ENCODE measurements at regions not wholly inside any gene's neighbourhood (a gene's known extent, or its start where the extent isn't known, plus 50 kb on each side); places are given as distances from the start of the nearest gene placed in this dataset.
A peak's percentile ranks its signal among the peaks of the same experiment; 100 is the strongest.
"Not testable (repeated sequence)": the region's sequence is repeated elsewhere in the genome, so short reads cannot be mapped to it uniquely, and the experiment has no call there.

DNA sequence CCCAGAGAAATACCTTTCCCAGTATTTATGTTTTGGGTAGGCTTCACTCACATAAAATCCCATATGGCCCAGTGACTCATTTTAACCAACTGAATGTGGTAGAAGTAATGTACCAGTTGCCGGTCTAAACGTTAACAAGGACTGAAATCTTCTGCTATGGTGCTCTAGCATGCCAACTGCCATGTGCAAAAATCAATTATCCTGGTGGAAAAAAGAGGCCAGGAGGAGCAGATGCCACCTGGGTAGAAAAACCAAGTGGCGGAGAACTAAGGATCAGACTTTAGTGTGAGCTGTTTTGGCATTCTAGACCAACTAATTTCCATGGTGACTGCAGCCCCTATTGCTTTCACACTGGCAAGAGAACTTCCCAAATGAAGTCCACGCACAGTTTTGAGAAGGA is 1660.7 kb upstream of the ADGRL3 start:
- no peaks in the 10 kb centered on the region for H3K36me3 ChIP-seq (ENCODE audit: control insufficient read depth, insufficient read depth, low read length)
- H3K4me3 ChIP-seq (ENCODE audit: low read depth, low read length): no peak overlapping the region
- TF ChIP-seq CTCF (IDR thresholded peaks at IDR 0.05; ENCODE audit: insufficient read depth, low read depth, low read length): no peak
- no peaks in the 10 kb centered on the region for H3K27me3 ChIP-seq (ENCODE audit: control insufficient read depth, insufficient read depth, low read length)
- ChIA-PET CTCF (no interaction called here), POLR2A (no interaction called here)
- no peak for DNase-seq (ENCODE audit: low read depth)

GRCh38 chr4:59540311-59540710 is 1659.8 kb upstream of the ADGRL3 start:
- no peak for TF ChIP-seq CTCF (IDR thresholded peaks at IDR 0.05; ENCODE audit: insufficient read depth, low read depth, low read length)
- CTCF ChIA-PET: no interaction called here
- no peak for DNase-seq (ENCODE audit: low read depth)

DNA sequence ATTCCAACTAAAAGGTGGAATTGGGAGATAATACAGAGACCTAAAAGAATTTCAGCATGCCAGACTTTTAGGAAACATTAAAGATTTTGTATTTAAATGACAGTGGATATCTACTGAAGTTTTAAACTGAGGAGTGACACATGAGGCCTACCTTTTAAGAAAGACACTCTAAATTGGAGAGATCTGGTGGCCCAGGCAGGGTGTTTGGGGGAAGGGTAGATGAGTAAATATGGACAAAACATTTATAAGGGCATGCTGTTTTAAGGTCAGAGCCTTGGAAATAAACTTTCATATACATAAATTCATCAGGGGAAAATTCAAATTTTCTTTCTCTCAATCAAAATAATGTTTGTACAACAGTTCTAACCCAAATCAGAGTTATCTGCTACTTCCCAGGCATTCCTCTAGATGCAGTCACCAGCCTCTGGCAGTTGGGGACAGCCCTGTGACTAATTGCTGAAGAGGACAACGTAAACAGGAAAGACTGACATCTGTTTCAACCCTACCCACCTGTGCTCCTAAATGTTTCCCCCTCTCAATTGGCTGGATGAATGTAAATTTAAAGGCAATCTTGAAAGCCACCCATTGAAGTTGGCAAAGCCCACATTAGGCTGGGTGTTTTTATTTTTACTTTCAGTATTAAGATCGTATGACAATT is 1646.9 kb upstream of the ADGRL3 start:
- ChIA-PET CTCF (no interaction called here), POLR2A (no interaction called here)
- Histone ChIP-seq H3K27me3 (ENCODE audit: control insufficient read depth, insufficient read depth, low read length) (no peaks in the 10 kb centered on the region), H3K36me3 (ENCODE audit: control insufficient read depth, insufficient read depth, low read length) (no peaks in the 10 kb centered on the region), H3K4me3 (ENCODE audit: low read depth, low read length) (peak overlapping the region; percentile 29)
- no peak for TF ChIP-seq CTCF (IDR thresholded peaks at IDR 0.05; ENCODE audit: insufficient read depth, low read depth, low read length)
- peak; percentile 19 for DNase-seq (ENCODE audit: low read depth)

More at GRCh38 chr4:59540311-59540710, 1659.8 kb upstream of the ADGRL3 start:
- H3K36me3 ChIP-seq (ENCODE audit: control insufficient read depth, insufficient read depth, low read length): no peaks in the 10 kb centered on the region
- POLR2A ChIA-PET: no interaction called here
- H3K4me3 ChIP-seq (ENCODE audit: low read depth, low read length): no peak overlapping the region
- no peaks in the 10 kb centered on the region for H3K27me3 ChIP-seq (ENCODE audit: control insufficient read depth, insufficient read depth, low read length)

DNA sequence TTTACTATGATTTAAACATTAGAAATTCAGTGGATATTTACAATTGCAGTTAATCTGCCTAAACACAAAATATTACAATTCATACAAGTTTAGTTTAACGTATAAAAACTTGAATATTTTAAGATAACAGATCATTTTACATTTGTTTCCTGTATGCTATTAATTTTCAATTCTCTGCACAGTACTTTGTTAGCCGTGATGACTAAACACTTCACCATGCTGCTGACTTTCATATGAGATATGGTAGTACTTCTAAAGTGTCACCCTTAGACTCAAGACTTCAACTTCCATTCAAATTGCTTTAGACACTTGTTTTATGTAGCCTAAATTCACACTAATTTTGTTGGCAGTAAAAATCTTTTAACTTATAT is 1646.4 kb upstream of the ADGRL3 start:
- peak; percentile 20 for DNase-seq (ENCODE audit: low read depth)
- Histone ChIP-seq H3K36me3 (ENCODE audit: control insufficient read depth, insufficient read depth, low read length) (no peaks in the 10 kb centered on the region), H3K27me3 (ENCODE audit: control insufficient read depth, insufficient read depth, low read length) (no peaks in the 10 kb centered on the region), H3K4me3 (ENCODE audit: low read depth, low read length) (peak overlapping the region; percentile 29)
- ChIA-PET CTCF (no interaction called here), POLR2A (no interaction called here)
- no peak for TF ChIP-seq CTCF (IDR thresholded peaks at IDR 0.05; ENCODE audit: insufficient read depth, low read depth, low read length)

- POLR2A ChIA-PET: not testable (repeated sequence)
Measured at GRCh38 chr4:59556191-59556590, 1643.9 kb upstream of the ADGRL3 start.

DNA sequence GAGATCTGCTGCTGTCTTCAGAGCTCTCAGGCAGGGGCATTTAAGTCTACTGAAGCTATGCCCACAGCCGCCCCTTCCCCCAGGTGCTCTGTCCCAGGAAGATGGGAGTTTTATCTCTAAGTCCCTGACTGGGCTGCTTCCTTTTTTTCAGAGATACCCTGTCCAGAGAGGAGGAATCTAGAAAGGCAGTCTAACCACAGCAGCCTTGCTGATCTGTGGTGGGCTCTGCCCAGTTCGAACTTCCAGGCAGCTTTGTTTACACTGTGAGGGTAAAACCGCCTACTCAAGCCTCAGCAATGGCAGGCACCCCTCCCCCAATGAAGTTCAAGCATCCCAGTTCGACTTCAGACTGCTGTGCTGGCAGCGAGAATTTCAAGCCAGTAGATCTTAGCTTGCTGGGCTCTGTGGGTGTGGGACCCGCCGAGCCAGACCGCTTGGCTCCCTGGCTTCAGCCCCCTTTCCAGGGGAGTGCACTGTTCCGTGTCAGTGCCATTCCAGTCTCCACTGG is 1639.9 kb upstream of the ADGRL3 start:
- DNase-seq (ENCODE audit: low read depth); H3K36me3 ChIP-seq (ENCODE audit: control insufficient read depth, insufficient read depth, low read length); POLR2A ChIA-PET; H3K27me3 ChIP-seq (ENCODE audit: control insufficient read depth, insufficient read depth, low read length); H3K4me3 ChIP-seq (ENCODE audit: low read depth, low read length); CTCF ChIA-PET: not testable (repeated sequence)

More at GRCh38 chr4:59556191-59556590, 1643.9 kb upstream of the ADGRL3 start:
- H3K4me3 ChIP-seq (ENCODE audit: low read depth, low read length); H3K36me3 ChIP-seq (ENCODE audit: control insufficient read depth, insufficient read depth, low read length); H3K27me3 ChIP-seq (ENCODE audit: control insufficient read depth, insufficient read depth, low read length); DNase-seq (ENCODE audit: low read depth): not testable (repeated sequence)
- CTCF ChIA-PET: interaction anchor here (1.6 kb wide), 1 partner anchor 10 kb away, joined by 3 read pairs; no protein-coding TSS in a partner anchor
